Bronchial epithelial cell (primary cell): ENCODE measurements at regions not wholly inside any gene's neighbourhood (a gene's known extent, or its start where the extent isn't known, plus 50 kb on each side); places are given as distances from the start of the nearest gene placed in this dataset.

Experiments
- DNase-seq: peaks from one replicate; pipeline ENCODE4 v3.0.0-alpha.2; 2010; ENCODE audit warnings: low read depth
- FAIRE-seq: peaks from 2 replicates; lab custom pipeline; 2011; peaks lifted over from hg19 to GRCh38; lab: Jason Lieb, UNC
- H3K27me3 ChIP-seq: 2 replicates; pipeline ENCODE4 v1.5.1; 2011; ENCODE audit warnings: low read length; ENCODE audit not compliant: control insufficient read depth, insufficient read depth
- H3K36me3 ChIP-seq: 2 replicates; pipeline ENCODE4 v1.5.1; 2011; ENCODE audit warnings: low read length; ENCODE audit not compliant: control insufficient read depth, insufficient read depth
- H3K4me3 ChIP-seq: 2 replicates; pipeline ENCODE4 v1.5.1; 2011; ENCODE audit warnings: mild to moderate bottlenecking, low read depth, low read length, control low read depth
- TF ChIP-seq, protein P1 (sequence below): IDR thresholded peaks from 2 replicates; pipeline ENCODE4 v1.5.1; 2011; ENCODE audit warnings: mild to moderate bottlenecking, moderate library complexity, low read length, control low read depth, inconsistent platforms; ENCODE audit not compliant: insufficient read depth, severe bottlenecking

DNA sequence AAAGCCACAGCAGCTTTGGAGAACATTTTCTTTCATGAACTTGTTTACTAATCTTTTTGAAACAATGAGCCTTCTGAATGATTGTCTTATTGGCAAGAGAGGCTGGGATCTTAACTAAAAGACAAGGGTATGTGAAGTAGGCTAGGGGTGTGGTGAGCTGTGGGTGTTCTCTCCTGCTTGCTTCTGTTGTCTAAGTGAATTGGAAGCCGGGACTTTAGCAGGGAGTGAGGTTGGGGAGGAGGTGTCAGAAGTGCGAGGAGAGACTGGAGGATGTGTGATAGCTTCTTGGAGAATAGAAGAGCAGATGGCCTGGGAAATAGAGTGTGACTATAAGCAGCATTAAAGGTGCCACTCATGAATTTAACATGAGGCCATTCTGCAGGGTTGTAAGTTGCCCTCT is 562.8 kb downstream of the UTRN start:
- Histone ChIP-seq H3K36me3 (no peaks in the 10 kb centered on the region), H3K27me3 (no peaks in the 10 kb centered on the region), H3K4me3 (no peak overlapping the region)
- FAIRE-seq (no peak), DNase-seq (no peak)
- TF ChIP-seq, protein P1, sequence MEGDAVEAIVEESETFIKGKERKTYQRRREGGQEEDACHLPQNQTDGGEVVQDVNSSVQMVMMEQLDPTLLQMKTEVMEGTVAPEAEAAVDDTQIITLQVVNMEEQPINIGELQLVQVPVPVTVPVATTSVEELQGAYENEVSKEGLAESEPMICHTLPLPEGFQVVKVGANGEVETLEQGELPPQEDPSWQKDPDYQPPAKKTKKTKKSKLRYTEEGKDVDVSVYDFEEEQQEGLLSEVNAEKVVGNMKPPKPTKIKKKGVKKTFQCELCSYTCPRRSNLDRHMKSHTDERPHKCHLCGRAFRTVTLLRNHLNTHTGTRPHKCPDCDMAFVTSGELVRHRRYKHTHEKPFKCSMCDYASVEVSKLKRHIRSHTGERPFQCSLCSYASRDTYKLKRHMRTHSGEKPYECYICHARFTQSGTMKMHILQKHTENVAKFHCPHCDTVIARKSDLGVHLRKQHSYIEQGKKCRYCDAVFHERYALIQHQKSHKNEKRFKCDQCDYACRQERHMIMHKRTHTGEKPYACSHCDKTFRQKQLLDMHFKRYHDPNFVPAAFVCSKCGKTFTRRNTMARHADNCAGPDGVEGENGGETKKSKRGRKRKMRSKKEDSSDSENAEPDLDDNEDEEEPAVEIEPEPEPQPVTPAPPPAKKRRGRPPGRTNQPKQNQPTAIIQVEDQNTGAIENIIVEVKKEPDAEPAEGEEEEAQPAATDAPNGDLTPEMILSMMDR = no peak

DNA sequence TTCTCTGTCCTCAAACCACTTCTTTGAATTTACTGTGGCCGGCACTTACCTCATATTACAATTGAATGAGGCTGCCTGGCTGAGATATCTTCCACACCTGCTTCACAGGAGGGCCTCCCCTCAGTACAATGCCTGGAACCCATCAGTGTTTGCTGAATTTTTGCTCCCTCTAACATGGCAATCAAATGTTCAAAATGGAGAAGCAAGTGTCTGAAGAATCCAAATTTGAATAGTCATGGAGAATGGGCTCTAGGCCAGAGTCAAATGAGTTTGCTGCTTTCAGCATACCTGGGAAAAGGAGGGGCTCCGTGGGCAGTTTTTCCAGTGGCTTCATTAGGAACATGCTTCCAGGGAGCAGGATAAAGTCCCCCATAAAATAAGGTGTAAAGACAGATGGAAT is 564.8 kb downstream of the UTRN start:
- Histone ChIP-seq H3K4me3 (no peak overlapping the region), H3K27me3 (no peaks in the 10 kb centered on the region), H3K36me3 (no peaks in the 10 kb centered on the region)
- DNase-seq (no peak), FAIRE-seq (no peak)
- TF ChIP-seq, protein P1 = no peak

DNA sequence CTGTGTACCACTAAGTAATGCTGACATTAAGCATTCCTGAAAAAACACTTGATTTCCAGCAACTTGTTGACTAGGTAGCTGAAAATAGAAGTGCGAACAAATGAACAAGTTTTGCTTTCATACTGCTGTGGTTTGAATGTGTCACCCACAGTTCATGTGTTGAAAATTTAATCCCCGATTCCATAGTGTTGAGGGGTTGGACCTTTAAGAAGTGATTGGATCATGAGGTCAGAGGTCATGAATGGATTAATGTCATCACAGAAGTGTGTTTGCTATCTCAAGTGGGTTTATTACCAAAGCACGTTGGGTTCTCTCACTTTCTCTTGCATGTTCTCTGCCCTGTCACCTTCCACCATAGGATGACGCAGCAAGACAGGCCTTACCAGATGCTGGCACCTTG is 568.5 kb downstream of the UTRN start:
- FAIRE-seq (peak; percentile 73), DNase-seq (no peak)
- Histone ChIP-seq H3K4me3 (no peak overlapping the region), H3K27me3 (no peaks in the 10 kb centered on the region), H3K36me3 (no peaks in the 10 kb centered on the region)
- TF ChIP-seq, protein P1 = no peak

GRCh38 chr6:144854654-144855053 is 569.5 kb downstream of the UTRN start:
- no peaks in the 10 kb centered on the region for H3K36me3 ChIP-seq
- TF ChIP-seq, protein P1 = no peak
- DNase-seq = no peak
- FAIRE-seq = no peak
- no peaks in the 10 kb centered on the region for H3K27me3 ChIP-seq
- no peak overlapping the region for H3K4me3 ChIP-seq

GRCh38 chr6:144855375-144855774 is 570.2 kb downstream of the UTRN start:
- TF ChIP-seq, protein P1 = no peak
- no peak for FAIRE-seq
- H3K36me3 ChIP-seq = no peaks in the 10 kb centered on the region

GRCh38 chr6:144855812-144856531 is 570.8 kb downstream of the UTRN start:
- H3K27me3 ChIP-seq = no peaks in the 10 kb centered on the region
- H3K4me3 ChIP-seq = no peak overlapping the region
- H3K36me3 ChIP-seq = no peaks in the 10 kb centered on the region
- DNase-seq (no peak), FAIRE-seq (no peak)
- TF ChIP-seq, protein P1 = no peak

More at GRCh38 chr6:144855375-144855774, 570.2 kb downstream of the UTRN start:
- Histone ChIP-seq H3K4me3 (no peak overlapping the region), H3K27me3 (no peaks in the 10 kb centered on the region)
- no peak for DNase-seq
